Stimulated activated naive CD8-positive, alpha-beta T cell treated with anti-CD3 and anti-CD28 coated beads, Interleukin-15, Interleukin-2, amounts not matched to agents 100 ng/mL and 50 ng/mL, for 24 hours (primary cell): ENCODE measurements at regions not wholly inside any gene's neighbourhood (a gene's known extent, or its start where the extent isn't known, plus 50 kb on each side); places are given as distances from the start of the nearest gene placed in this dataset.

Experiments
- H3K27ac Mint-ChIP-seq: one replicate; pipeline ENCODE4 v1.8.0; 2021; ENCODE audit warnings: mild to moderate bottlenecking, mixed read lengths
- H3K27me3 Mint-ChIP-seq: one replicate; pipeline ENCODE4 v1.8.0; 2021; ENCODE audit warnings: mixed read lengths
- H3K36me3 Mint-ChIP-seq: one replicate; pipeline ENCODE4 v1.8.0; 2021; ENCODE audit warnings: low read depth, mixed read lengths
- H3K4me1 Mint-ChIP-seq: one replicate; pipeline ENCODE4 v1.8.0; 2021; ENCODE audit warnings: low read depth, mixed read lengths
- H3K4me3 Mint-ChIP-seq: one replicate; pipeline ENCODE4 v1.8.0; 2021; ENCODE audit warnings: mild to moderate bottlenecking, mixed read lengths
- H3K9me3 Mint-ChIP-seq: one replicate; pipeline ENCODE4 v1.8.0; 2021; ENCODE audit warnings: mixed read lengths

- Mint-ChIP-seq H3K9me3 (no peaks in the 10 kb centered on the region), H3K27ac (no peak overlapping the region), H3K27me3 (no peaks in the 10 kb centered on the region), H3K4me3 (no peak overlapping the region), H3K36me3 (no peaks in the 10 kb centered on the region), H3K4me1 (no peaks in the 10 kb centered on the region)
These were observed 56.1 kb downstream of the RMI2 start for GRCh38 chr16:11401161-11402050.

GRCh38 chr16:11402051-11402744, 56.9 kb downstream of the RMI2 start:
- Mint-ChIP-seq H3K9me3 (no peaks in the 10 kb centered on the region), H3K27me3 (no peaks in the 10 kb centered on the region), H3K4me1 (no peaks in the 10 kb centered on the region), H3K36me3 (no peaks in the 10 kb centered on the region), H3K27ac (no peak overlapping the region), H3K4me3 (no peak overlapping the region)

- Mint-ChIP-seq H3K27ac (no peak overlapping the region), H3K36me3 (no peaks in the 10 kb centered on the region), H3K4me3 (no peak overlapping the region), H3K9me3 (no peaks in the 10 kb centered on the region), H3K27me3 (no peaks in the 10 kb centered on the region), H3K4me1 (no peaks in the 10 kb centered on the region)
These were observed 57.7 kb downstream of the RMI2 start for GRCh38 chr16:11402745-11403533.

GRCh38 chr16:11403534-11403795, 58.2 kb downstream of the RMI2 start:
- Mint-ChIP-seq H3K4me3 (no peak overlapping the region), H3K36me3 (no peaks in the 10 kb centered on the region), H3K9me3 (no peaks in the 10 kb centered on the region), H3K4me1 (no peaks in the 10 kb centered on the region), H3K27ac (no peak overlapping the region), H3K27me3 (no peaks in the 10 kb centered on the region)

GRCh38 chr16:11403920-11404319, 58.7 kb downstream of the RMI2 start:
- Mint-ChIP-seq H3K36me3 (no peaks in the 10 kb centered on the region), H3K27me3 (no peaks in the 10 kb centered on the region), H3K27ac (no peak overlapping the region)

GRCh38 chr16:11404603-11405002, 59.3 kb downstream of the RMI2 start:
- Mint-ChIP-seq H3K27me3 (no peaks in the 10 kb centered on the region), H3K27ac (no peak overlapping the region)

More at GRCh38 chr16:11403920-11404319, 58.7 kb downstream of the RMI2 start:
- Mint-ChIP-seq H3K9me3 (no peaks in the 10 kb centered on the region), H3K4me1 (no peaks in the 10 kb centered on the region), H3K4me3 (no peak overlapping the region)

GRCh38 chr16:11405331-11406176, 60.3 kb downstream of the RMI2 start:
- no peaks in the 10 kb centered on the region for H3K4me1 Mint-ChIP-seq
- no peaks in the 10 kb centered on the region for H3K9me3 Mint-ChIP-seq
- H3K27ac Mint-ChIP-seq, result no peak overlapping the region
- H3K36me3 Mint-ChIP-seq, result no peaks in the 10 kb centered on the region
- no peaks in the 10 kb centered on the region for H3K27me3 Mint-ChIP-seq
- H3K4me3 Mint-ChIP-seq, result no peak overlapping the region

More at GRCh38 chr16:11404603-11405002, 59.3 kb downstream of the RMI2 start:
- Mint-ChIP-seq H3K4me1 (no peaks in the 10 kb centered on the region), H3K9me3 (no peaks in the 10 kb centered on the region), H3K36me3 (no peaks in the 10 kb centered on the region), H3K4me3 (no peak overlapping the region)

GRCh38 chr16:11406177-11406560, 60.9 kb downstream of the RMI2 start:
- Mint-ChIP-seq H3K27me3 (no peaks in the 10 kb centered on the region), H3K27ac (no peak overlapping the region), H3K36me3 (no peaks in the 10 kb centered on the region), H3K9me3 (no peaks in the 10 kb centered on the region), H3K4me1 (no peaks in the 10 kb centered on the region), H3K4me3 (no peak overlapping the region)

GRCh38 chr16:11407047-11407982, 62.1 kb downstream of the RMI2 start:
- Mint-ChIP-seq H3K27me3 (no peaks in the 10 kb centered on the region), H3K4me1 (no peaks in the 10 kb centered on the region), H3K4me3 (no peak overlapping the region), H3K36me3 (no peaks in the 10 kb centered on the region), H3K9me3 (no peaks in the 10 kb centered on the region), H3K27ac (no peak overlapping the region)

- H3K4me1 Mint-ChIP-seq, result no peaks in the 10 kb centered on the region
- H3K27me3 Mint-ChIP-seq, result no peaks in the 10 kb centered on the region
- no peak overlapping the region for H3K27ac Mint-ChIP-seq
- no peaks in the 10 kb centered on the region for H3K36me3 Mint-ChIP-seq
- H3K9me3 Mint-ChIP-seq, result no peaks in the 10 kb centered on the region
- no peak overlapping the region for H3K4me3 Mint-ChIP-seq
These were observed 63.0 kb downstream of the RMI2 start for GRCh38 chr16:11408216-11408615.

GRCh38 chr16:11409398-11409797, 64.1 kb downstream of the RMI2 start:
- H3K27me3 Mint-ChIP-seq, result no peaks in the 10 kb centered on the region
- H3K27ac Mint-ChIP-seq, result no peak overlapping the region
- no peaks in the 10 kb centered on the region for H3K36me3 Mint-ChIP-seq
- no peaks in the 10 kb centered on the region for H3K4me1 Mint-ChIP-seq
- no peak overlapping the region for H3K4me3 Mint-ChIP-seq
- no peaks in the 10 kb centered on the region for H3K9me3 Mint-ChIP-seq

- Mint-ChIP-seq H3K27me3 (no peaks in the 10 kb centered on the region), H3K36me3 (no peaks in the 10 kb centered on the region), H3K4me3 (no peak overlapping the region), H3K27ac (no peak overlapping the region), H3K4me1 (no peaks in the 10 kb centered on the region), H3K9me3 (no peaks in the 10 kb centered on the region)
These were observed 65.3 kb downstream of the RMI2 start for GRCh38 chr16:11410376-11411058.

- Mint-ChIP-seq H3K9me3 (no peaks in the 10 kb centered on the region), H3K27ac (no peak overlapping the region), H3K4me3 (no peak overlapping the region), H3K27me3 (no peaks in the 10 kb centered on the region), H3K36me3 (no peaks in the 10 kb centered on the region), H3K4me1 (no peaks in the 10 kb centered on the region)
These were observed 65.8 kb downstream of the RMI2 start for GRCh38 chr16:11411059-11411550.
